Left lung (tissue), 4 donors: ENCODE measurements at regions not wholly inside any gene's neighbourhood (a gene's known extent, or its start where the extent isn't known, plus 50 kb on each side); places are given as distances from the start of the nearest gene placed in this dataset.

Experiments
- ATAC-seq: fragments of 200-7000 bp; cut with Tn5 transposase; one replicate; pipeline ENCODE4 v1.9.1; 2020; ENCODE audit warnings: moderate library complexity
- DNase-seq, 4 donors: peaks; one replicate each; pipeline ENCODE4 v3.0.0-alpha.2; 2013 to 2020
- H3K27ac ChIP-seq, 2 donors: fragments of 200-600 bp; sonication (generic) in 1 of 2; one replicate each; pipeline versions ENCODE4 v1.5.0 to v1.8.0; 2020 to 2021
- H3K27me3 ChIP-seq, 2 donors: fragments of 200-600 bp; sonication (generic) in 1 of 2; one replicate each; pipeline versions ENCODE4 v1.5.0 to v1.8.0; 2020 to 2021
- H3K36me3 ChIP-seq, 2 donors: fragments of 200-600 bp; sonication (generic) in 1 of 2; one replicate each; pipeline versions ENCODE4 v1.5.0 to v1.8.0; 2020 to 2021
- H3K4me1 ChIP-seq, 2 donors: fragments of 200-600 bp; one replicate each; pipeline ENCODE4 v1.8.0; 2021
- H3K4me3 ChIP-seq, 2 donors: fragments of 200-600 bp; sonication (generic) in 1 of 2; one replicate each; pipeline versions ENCODE4 v1.5.0 to v1.8.0; 2020 to 2021; ENCODE audit warnings: mild to moderate bottlenecking in 1 of 2
- H3K9me3 ChIP-seq, 2 donors: fragments of 200-600 bp; sonication (generic) in 1 of 2; one replicate each; pipeline versions ENCODE4 v1.5.0 to v1.8.0; 2020 to 2021
- CTCF ChIP-seq, 2 donors: fragments of 200-600 bp; sonication (generic) in 1 of 2; IDR thresholded peaks; one replicate each; pipeline versions ENCODE4 v1.5.0 to v1.8.0; 2021; ENCODE audit warnings: antibody characterized with exemption in 2 of 2
- intact Hi-C, 2 donors: fragments of 100-400 bp; cut with DNase I; formaldehyde crosslinking; loops; one replicate each; pipeline versions ENCODE4 v1.11.2 to v1.14.2; 2022
- donor health status: DM: no; HTN: yes; CAD: no.
- donor health status: DM: no; HTN: no; CAD: no.

DNA sequence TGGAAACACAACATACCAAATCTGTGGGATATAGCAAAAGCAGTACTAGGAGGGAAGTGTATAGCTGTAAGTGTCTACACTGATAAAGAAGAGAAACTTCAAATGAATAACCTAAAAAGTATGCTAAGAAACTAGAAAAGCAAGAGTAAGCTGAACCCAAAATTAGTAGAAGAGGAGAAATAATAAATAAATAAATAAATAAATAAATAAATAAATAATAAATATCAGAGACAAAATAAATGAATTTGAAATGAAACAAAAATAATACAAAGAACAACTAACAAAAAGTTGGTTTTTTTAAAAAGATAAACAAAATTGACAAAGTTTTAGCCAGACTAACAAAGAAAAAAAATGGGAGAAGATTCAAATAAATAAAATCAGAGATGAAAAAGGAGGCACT, 72.7 kb upstream of the TSPAN8 start:
- TF ChIP-seq CTCF (IDR thresholded peaks at IDR 0.05) = no peak
- no peak overlapping the region for H3K4me3 ChIP-seq
- no peak overlapping the region for H3K27ac ChIP-seq
- intact Hi-C loops = no loop called here
- H3K36me3 ChIP-seq = no peaks in the 10 kb centered on the region
- H3K27me3 ChIP-seq = no peaks in the 10 kb centered on the region
- H3K4me1 ChIP-seq = no peaks in the 10 kb centered on the region
- DNase-seq (no peak), ATAC-seq (no peak)
- H3K9me3 ChIP-seq = peaks cover 0 to 10% of the 10 kb centered on the region in 2 donors

GRCh38 chr12:71223139-71223538, 65.3 kb upstream of the TSPAN8 start:
- no peaks in the 10 kb centered on the region for H3K27me3 ChIP-seq
- no peak overlapping the region for H3K27ac ChIP-seq
- H3K36me3 ChIP-seq = no peaks in the 10 kb centered on the region
- H3K4me3 ChIP-seq = no peak overlapping the region
- H3K4me1 ChIP-seq = no peaks in the 10 kb centered on the region
- no peak for TF ChIP-seq CTCF (IDR thresholded peaks at IDR 0.05)
- DNase-seq (no peak), ATAC-seq (no peak)
- H3K9me3 ChIP-seq = no peaks in the 10 kb centered on the region
- intact Hi-C loops = no loop called here

DNA sequence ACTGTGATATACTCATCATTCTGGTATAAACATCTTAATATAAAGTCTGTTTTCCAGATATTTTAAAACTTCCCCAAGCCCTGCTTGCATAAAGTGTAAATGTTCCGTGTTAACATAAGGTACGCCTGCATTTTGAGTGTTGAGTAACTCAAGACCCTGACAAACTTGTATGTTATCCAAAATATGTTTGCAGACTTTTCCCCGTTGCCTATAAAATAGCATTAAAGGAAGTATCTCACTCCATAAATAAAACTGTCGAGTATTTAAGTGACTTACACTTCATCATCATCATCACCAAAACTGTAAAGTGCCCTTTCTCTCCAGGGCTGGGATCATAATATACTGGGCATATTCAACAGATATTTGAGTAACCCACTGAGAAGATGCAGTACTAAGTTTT, 64.6 kb upstream of the TSPAN8 start:
- Histone ChIP-seq H3K27me3 (no peaks in the 10 kb centered on the region), H3K36me3 (no peaks in the 10 kb centered on the region), H3K9me3 (no peaks in the 10 kb centered on the region), H3K4me3 (no peak overlapping the region), H3K27ac (no peak overlapping the region), H3K4me1 (no peaks in the 10 kb centered on the region)
- DNase-seq (peak in 1 of 4 donors; percentile 43), ATAC-seq (no peak)
- intact Hi-C loops = no loop called here
- TF ChIP-seq CTCF (IDR thresholded peaks at IDR 0.05) = no peak

DNA sequence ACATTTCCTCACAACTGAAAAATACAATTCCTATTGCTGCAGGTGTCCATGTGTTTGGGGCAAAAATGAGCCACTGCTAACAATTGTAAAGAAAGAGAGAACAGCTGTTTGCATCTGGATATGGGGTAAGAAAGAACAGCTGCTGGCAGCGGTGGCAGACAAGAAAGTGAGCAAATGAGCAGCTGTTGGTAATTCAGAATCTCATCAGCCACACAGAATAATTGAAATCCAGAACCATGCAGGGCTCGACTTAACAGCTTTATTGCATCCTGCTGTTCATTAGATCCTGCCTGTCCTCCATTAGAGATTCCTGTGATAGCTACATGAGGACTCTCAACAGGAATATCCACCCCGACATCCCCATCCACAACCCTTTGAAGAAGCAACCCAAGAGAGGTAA, 62.5 kb upstream of the TSPAN8 start:
- Histone ChIP-seq H3K27me3 (no peaks in the 10 kb centered on the region), H3K36me3 (no peaks in the 10 kb centered on the region), H3K4me3 (no peak overlapping the region), H3K4me1 (no peaks in the 10 kb centered on the region), H3K27ac (no peak overlapping the region), H3K9me3 (no peaks in the 10 kb centered on the region)
- intact Hi-C loops = no loop called here
- TF ChIP-seq CTCF (IDR thresholded peaks at IDR 0.05) = no peak
- DNase-seq (peak in 1 of 4 donors; percentile 69), ATAC-seq (no peak)

GRCh38 chr12:71219224-71219623, 61.4 kb upstream of the TSPAN8 start:
- H3K36me3 ChIP-seq = no peaks in the 10 kb centered on the region
- DNase-seq (no peak), ATAC-seq (no peak)
- no peak for TF ChIP-seq CTCF (IDR thresholded peaks at IDR 0.05)
- H3K4me1 ChIP-seq = peaks cover 0 to 4% of the 10 kb centered on the region in 2 donors
- H3K27me3 ChIP-seq = no peaks in the 10 kb centered on the region
- intact Hi-C loops = no loop called here
- H3K9me3 ChIP-seq = no peaks in the 10 kb centered on the region
- H3K4me3 ChIP-seq = no peak overlapping the region
- no peak overlapping the region for H3K27ac ChIP-seq
